Stomach (tissue), 8 donors: ENCODE measurements at regions not wholly inside any gene's neighbourhood (a gene's known extent, or its start where the extent isn't known, plus 50 kb on each side); places are given as distances from the start of the nearest gene placed in this dataset.

Source experiments
- DNase-seq, 2 donors: peaks; one replicate each; pipeline versions ENCODE4 v3.0.0 to v3.0.0-alpha.2; 2013 to 2019
- H3K27ac ChIP-seq, 5 donors: fragments of 200-600 bp in 4 of 5; sonication (generic) in 4 of 5; one replicate each; pipeline ENCODE4 v1.5.1; 2013 to 2019; ENCODE audit warnings: mild to moderate bottlenecking in 1 of 5, moderate library complexity in 1 of 5
- H3K27me3 ChIP-seq, 3 donors: fragments of 200-600 bp; sonication (generic); one replicate each; pipeline ENCODE4 v1.5.1; 2017 to 2019; ENCODE audit warnings: mixed run types in 1 of 3
- H3K36me3 ChIP-seq, 4 donors: fragments of 200-600 bp; sonication (generic); 1 replicate in 3 of 4; 2 replicates in 1 of 4; pipeline ENCODE4 v1.5.1; 2016 to 2019
- H3K4me1 ChIP-seq, 4 donors: fragments of 200-600 bp; sonication (generic); one replicate each; pipeline ENCODE4 v1.5.1; 2016 to 2019
- H3K4me3 ChIP-seq, 4 donors: fragments of 200-600 bp; sonication (generic) in 3 of 4; one replicate each; pipeline ENCODE4 v1.5.1; 2016 to 2019; ENCODE audit warnings: mild to moderate bottlenecking in 1 of 4
- H3K9me3 ChIP-seq, 4 donors: fragments of 200-600 bp; sonication (generic); one replicate each; pipeline ENCODE4 v1.5.1; 2016 to 2019
- CTCF ChIP-seq, 7 experiments: fragments of 450-650 bp in 4 of 7; fragments of 200-600 bp in 3 of 7; sonication (generic) in 3 of 7; IDR thresholded peaks; one replicate each; pipeline ENCODE4 v1.5.1; 2016 to 2019; ENCODE audit warnings: antibody characterized with exemption in 7 of 7, control low read depth in 2 of 7, mild to moderate bottlenecking in 1 of 7
- EP300 ChIP-seq: sonication (generic); formaldehyde crosslinking; IDR thresholded peaks from one replicate; pipeline ENCODE4 v1.6.1; 2017; ENCODE audit warnings: antibody characterized with exemption
- POLR2A ChIP-seq, 4 donors: fragments of 450-650 bp; IDR thresholded peaks; one replicate each; pipeline ENCODE4 v1.6.1; 2016; ENCODE audit warnings: antibody characterized with exemption in 4 of 4, control low read depth in 2 of 4, mild to moderate bottlenecking in 1 of 4, moderate library complexity in 1 of 4
- POLR2AphosphoS5 ChIP-seq, 3 donors: sonication (generic); formaldehyde crosslinking; IDR thresholded peaks; one replicate each; pipeline ENCODE4 v1.6.1; 2016; ENCODE audit warnings: antibody characterized with exemption in 3 of 3
- WGBS, 5 donors: extraction: QIAGEN DNeasy Blood & Tissue Kit in 3 of 5; methylation state at CpG; one replicate each; pipeline versions ENCODE4 v1.1.5 to v1.1.7; 2013 to 2018; 5-methylcytosine and 5-hydroxymethylcytosine counted together
- intact Hi-C: fragments of 100-400 bp; cut with DNase I; formaldehyde crosslinking; loops from one replicate; pipeline ENCODE4 v1.15.1; 2023; ENCODE audit warnings: low total_unique reads
- donor health status: healthy with polysubstance abuse.
- donor health status: Bipolar disorder and iron deficiency.
- donor health status: healthy.

DNA sequence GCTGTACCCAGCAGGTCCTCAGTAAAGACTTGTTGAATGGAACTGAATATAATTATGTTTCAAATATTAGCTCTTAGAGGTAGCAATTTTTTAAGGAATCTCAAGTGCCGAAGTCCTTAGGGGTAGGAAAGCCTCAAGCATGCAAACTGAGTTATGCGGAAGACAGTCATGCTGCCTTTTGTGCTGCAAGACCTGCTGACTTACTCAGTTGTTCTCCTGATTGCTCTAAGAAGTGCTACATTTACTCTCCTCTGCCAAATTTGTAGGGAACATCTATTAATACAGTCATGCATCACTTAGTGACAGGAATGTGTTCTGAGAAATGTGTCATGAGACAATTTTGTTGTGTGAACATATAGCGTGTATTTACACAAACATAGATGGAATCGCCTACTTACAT lies 325.6 kb upstream of the AZI2 start:
- Histone ChIP-seq H3K27ac (no peak overlapping the region), H3K4me3 (no peak overlapping the region), H3K4me1 (no peaks in the 10 kb centered on the region), H3K9me3 (no peaks in the 10 kb centered on the region), H3K36me3 (no peaks in the 10 kb centered on the region), H3K27me3 (no peaks in the 10 kb centered on the region)
- intact Hi-C loops: no loop called here
- WGBS, 5 donors: 91 to 99% (median 96%) methylated on average over 4 of the region's 4 CpGs
- DNase-seq: no peak
- no peak for TF ChIP-seq POLR2A (IDR thresholded peaks at IDR 0.05)
- TF ChIP-seq POLR2AphosphoS5 (IDR thresholded peaks at IDR 0.05): no peak

DNA sequence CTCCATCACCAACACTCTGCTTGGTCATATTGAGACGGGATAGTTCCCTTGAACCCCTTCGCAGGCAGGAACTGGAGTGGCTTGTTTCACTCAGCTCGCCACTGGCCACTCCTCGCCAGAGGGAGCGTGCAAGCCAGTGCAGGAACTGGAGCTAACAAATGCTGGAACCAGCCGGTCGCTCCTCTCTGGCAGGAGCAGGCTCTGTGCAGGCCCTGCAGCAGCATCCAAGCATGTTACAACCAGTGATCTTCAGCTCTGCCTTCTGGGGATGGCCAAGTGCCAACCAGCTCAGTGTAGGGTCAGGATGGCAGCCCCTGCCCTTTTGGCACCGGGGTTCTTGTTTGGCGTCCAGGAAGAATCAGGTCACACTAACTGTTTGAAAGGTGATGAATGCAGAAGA lies 329.0 kb upstream of the AZI2 start:
- intact Hi-C loops: no loop called here
- H3K27me3 ChIP-seq: no peaks in the 10 kb centered on the region
- no peak overlapping the region for H3K27ac ChIP-seq
- H3K4me3 ChIP-seq: no peak overlapping the region
- DNase-seq: no peak
- no peaks in the 10 kb centered on the region for H3K9me3 ChIP-seq
- no peaks in the 10 kb centered on the region for H3K36me3 ChIP-seq
- TF ChIP-seq POLR2A (IDR thresholded peaks at IDR 0.05): no peak
- TF ChIP-seq EP300: no peak
- TF ChIP-seq POLR2AphosphoS5 (IDR thresholded peaks at IDR 0.05): no peak
- no peak for TF ChIP-seq CTCF (IDR thresholded peaks at IDR 0.05)
- no peaks in the 10 kb centered on the region for H3K4me1 ChIP-seq
- 80 to 92% (median 88%) methylated on average over 8 to 9 of the region's 9 CpGs for WGBS, 5 donors

DNA sequence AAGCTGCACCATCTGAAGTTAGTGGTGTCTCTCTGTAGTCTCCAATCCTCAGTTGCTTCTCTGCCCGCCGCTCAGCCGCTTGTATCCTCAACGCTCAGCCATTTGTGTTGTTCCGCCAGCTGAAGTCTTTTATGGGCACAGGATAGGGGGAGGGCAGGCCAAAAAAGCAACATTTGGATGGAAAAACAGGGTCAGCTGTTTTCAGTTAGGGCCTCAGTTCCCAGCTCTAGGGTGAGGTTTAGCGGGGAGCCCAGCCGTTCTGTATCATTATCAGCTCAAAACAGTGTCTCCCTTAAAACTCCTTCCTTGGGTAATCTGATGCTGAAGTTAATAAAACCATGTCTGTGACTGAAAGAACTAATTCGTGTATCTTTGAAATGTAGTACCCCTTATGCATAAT lies 329.5 kb upstream of the AZI2 start:
- Histone ChIP-seq H3K9me3 (no peaks in the 10 kb centered on the region), H3K4me3 (no peak overlapping the region), H3K27me3 (no peaks in the 10 kb centered on the region), H3K27ac (no peak overlapping the region), H3K36me3 (no peaks in the 10 kb centered on the region), H3K4me1 (no peaks in the 10 kb centered on the region)
- 79 to 95% (median 87%) methylated on average over 8 of the region's 8 CpGs for WGBS, 5 donors
- intact Hi-C loops: no loop called here
- TF ChIP-seq POLR2A (IDR thresholded peaks at IDR 0.05) (no peak), POLR2AphosphoS5 (IDR thresholded peaks at IDR 0.05) (no peak), EP300 (no peak), CTCF (IDR thresholded peaks at IDR 0.05) (no peak)
- no peak for DNase-seq

DNA sequence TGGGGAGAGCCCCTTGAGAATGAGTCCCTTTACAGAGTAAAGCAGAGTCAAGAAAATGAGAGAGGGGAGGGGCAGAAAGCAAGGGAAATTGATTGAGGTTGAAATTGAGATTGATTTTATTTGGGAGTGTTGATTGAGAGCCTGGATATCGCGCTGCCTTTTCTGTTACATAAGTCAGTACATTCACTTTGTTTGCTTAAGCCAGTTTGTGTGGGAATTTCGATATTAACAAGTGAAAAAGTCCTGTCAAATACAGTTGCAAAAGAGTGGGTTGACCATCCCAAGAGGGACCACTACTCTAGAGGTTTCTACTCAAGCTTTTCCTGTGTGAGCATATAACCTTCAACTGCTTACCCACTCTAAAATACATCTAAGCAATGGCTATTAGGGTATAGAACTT lies 331.4 kb upstream of the AZI2 start:
- 48 to 67% (median 64%) methylated on average over 3 of the region's 3 CpGs for WGBS, 5 donors
- H3K27me3 ChIP-seq: no peaks in the 10 kb centered on the region
- no peaks in the 10 kb centered on the region for H3K9me3 ChIP-seq
- no peaks in the 10 kb centered on the region for H3K36me3 ChIP-seq
- H3K4me3 ChIP-seq: no peak overlapping the region
- TF ChIP-seq EP300: no peak
- no peak for TF ChIP-seq POLR2AphosphoS5 (IDR thresholded peaks at IDR 0.05)
- TF ChIP-seq CTCF (IDR thresholded peaks at IDR 0.05): no peak
- no peak for TF ChIP-seq POLR2A (IDR thresholded peaks at IDR 0.05)
- no peak overlapping the region for H3K27ac ChIP-seq
- DNase-seq: no peak
- no peaks in the 10 kb centered on the region for H3K4me1 ChIP-seq
- intact Hi-C loops: no loop called here

DNA sequence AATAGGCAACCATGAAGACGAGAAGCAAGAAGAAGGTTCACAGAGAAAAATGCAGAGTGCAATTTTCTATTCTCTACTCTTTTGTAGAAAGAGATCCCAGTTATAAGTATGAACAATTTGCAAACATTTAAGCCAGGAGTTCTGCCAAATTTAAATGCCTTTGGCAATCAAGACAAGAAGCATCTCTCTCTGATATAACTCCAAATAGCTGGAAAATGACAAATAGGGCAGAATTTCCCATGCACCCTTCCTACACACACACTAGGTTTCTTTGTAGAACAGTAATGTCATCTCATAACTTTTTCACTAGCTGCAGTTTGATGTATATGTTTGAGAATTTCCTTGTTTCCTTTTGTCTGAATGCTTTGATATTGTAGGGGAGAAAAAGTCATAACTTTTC lies 333.5 kb upstream of the AZI2 start:
- Histone ChIP-seq H3K4me1 (no peaks in the 10 kb centered on the region), H3K36me3 (no peaks in the 10 kb centered on the region), H3K4me3 (no peak overlapping the region), H3K9me3 (no peaks in the 10 kb centered on the region), H3K27ac (no peak overlapping the region), H3K27me3 (no peaks in the 10 kb centered on the region)
- TF ChIP-seq EP300: no peak
- no peak for TF ChIP-seq POLR2AphosphoS5 (IDR thresholded peaks at IDR 0.05)
- WGBS, 5 donors: 67 to 80% (median 71%) methylated on average over 1 of the region's 1 CpG
- DNase-seq: peak in 1 of 2 donors; percentile 30
- intact Hi-C loops: no loop called here
